Cortex of kidney (tissue), 1 donor: ENCODE measurements at regions not wholly inside any gene's neighbourhood (a gene's known extent, or its start where the extent isn't known, plus 50 kb on each side); places are given as distances from the start of the nearest gene placed in this dataset.
"Not testable (repeated sequence)": the region's sequence is repeated elsewhere in the genome, so short reads cannot be mapped to it uniquely, and the experiment has no call there.

ENCODE experiments used
- DNase-seq: peaks from one replicate; lab custom pipeline; 2025; lab: John Stamatoyannopoulos, UW

- DNase-seq, result no peak
Measured at GRCh38 chr5:56421246-56422075, 188.3 kb upstream of the ANKRD55 start.

- DNase-seq, result no peak
Measured at GRCh38 chr5:56420323-56420722, 187.2 kb upstream of the ANKRD55 start.

- DNase-seq, result no peak
Measured at GRCh38 chr5:56419667-56420066, 186.5 kb upstream of the ANKRD55 start.

- no peak for DNase-seq
Measured at GRCh38 chr5:56415356-56415765, 182.2 kb upstream of the ANKRD55 start.

- DNase-seq, result no peak
Measured at GRCh38 chr5:56414066-56414465, 180.9 kb upstream of the ANKRD55 start.

GRCh38 chr5:56413546-56413945 is 180.4 kb upstream of the ANKRD55 start:
- DNase-seq, result no peak

- no peak for DNase-seq
Measured at GRCh38 chr5:56412601-56413379, 179.7 kb upstream of the ANKRD55 start.

GRCh38 chr5:56410696-56411095 is 177.6 kb upstream of the ANKRD55 start:
- DNase-seq, result no peak

- DNase-seq, result no peak
Measured at GRCh38 chr5:56409331-56410190, 176.4 kb upstream of the ANKRD55 start.

- no peak for DNase-seq
Measured at GRCh38 chr5:56406838-56407237, 173.7 kb upstream of the ANKRD55 start.

GRCh38 chr5:56406221-56406620 is 173.1 kb upstream of the ANKRD55 start:
- DNase-seq, result no peak

GRCh38 chr5:56405116-56405908 is 172.2 kb upstream of the ANKRD55 start:
- no peak for DNase-seq

GRCh38 chr5:56402266-56403220 is 169.4 kb upstream of the ANKRD55 start:
- no peak for DNase-seq

GRCh38 chr5:56397796-56398195 is 164.7 kb upstream of the ANKRD55 start:
- DNase-seq, result not testable (repeated sequence)

GRCh38 chr5:56396634-56397033 is 163.5 kb upstream of the ANKRD55 start:
- DNase-seq, result no peak

GRCh38 chr5:56389261-56389660 is 156.1 kb upstream of the ANKRD55 start:
- DNase-seq, result no peak

- no peak for DNase-seq
Measured at GRCh38 chr5:56388229-56388985, 155.3 kb upstream of the ANKRD55 start.

GRCh38 chr5:56386046-56386445 is 152.9 kb upstream of the ANKRD55 start:
- no peak for DNase-seq

- DNase-seq, result no peak
Measured at GRCh38 chr5:56384186-56384585, 151.1 kb upstream of the ANKRD55 start.

GRCh38 chr5:56383761-56384160 is 150.6 kb upstream of the ANKRD55 start:
- DNase-seq, result no peak
